Tibial nerve (tissue), 3 donors: ENCODE measurements at regions not wholly inside any gene's neighbourhood (a gene's known extent, or its start where the extent isn't known, plus 50 kb on each side); places are given as distances from the start of the nearest gene placed in this dataset.

Source experiments
- CTCF ChIP-seq, 5 experiments: fragments of 200-600 bp in 3 of 5; fragments of 450-650 bp in 2 of 5; sonication (generic) in 3 of 5; IDR thresholded peaks; one replicate each; pipeline ENCODE4 v1.5.1; 2016 to 2019; ENCODE audit warnings: antibody characterized with exemption in 5 of 5, mild to moderate bottlenecking in 3 of 5, moderate library complexity in 2 of 5
- POLR2A ChIP-seq, 2 donors: fragments of 450-650 bp; IDR thresholded peaks; one replicate each; pipeline ENCODE4 v1.6.1; 2017; ENCODE audit warnings: antibody characterized with exemption in 2 of 2, mild to moderate bottlenecking in 2 of 2, moderate library complexity in 2 of 2

- no peak for TF ChIP-seq POLR2A (IDR thresholded peaks at IDR 0.05)
- TF ChIP-seq CTCF (IDR thresholded peaks at IDR 0.05) = no peak
These were observed 544.5 kb downstream of the CSNK1G3 start for GRCh38 chr5:124056326-124056990.
